Stomach (tissue), 8 donors: ENCODE measurements at regions not wholly inside any gene's neighbourhood (a gene's known extent, or its start where the extent isn't known, plus 50 kb on each side); places are given as distances from the start of the nearest gene placed in this dataset.

ENCODE experiments used
- DNase-seq, 2 donors: peaks; one replicate each; pipeline versions ENCODE4 v3.0.0 to v3.0.0-alpha.2; 2013 to 2019
- H3K27ac ChIP-seq, 5 donors: fragments of 200-600 bp in 4 of 5; sonication (generic) in 4 of 5; one replicate each; pipeline ENCODE4 v1.5.1; 2013 to 2019; ENCODE audit warnings: mild to moderate bottlenecking in 1 of 5, moderate library complexity in 1 of 5
- H3K27me3 ChIP-seq, 3 donors: fragments of 200-600 bp; sonication (generic); one replicate each; pipeline ENCODE4 v1.5.1; 2017 to 2019; ENCODE audit warnings: mixed run types in 1 of 3
- H3K36me3 ChIP-seq, 4 donors: fragments of 200-600 bp; sonication (generic); 1 replicate in 3 of 4; 2 replicates in 1 of 4; pipeline ENCODE4 v1.5.1; 2016 to 2019
- H3K4me1 ChIP-seq, 4 donors: fragments of 200-600 bp; sonication (generic); one replicate each; pipeline ENCODE4 v1.5.1; 2016 to 2019
- H3K4me3 ChIP-seq, 4 donors: fragments of 200-600 bp; sonication (generic) in 3 of 4; one replicate each; pipeline ENCODE4 v1.5.1; 2016 to 2019; ENCODE audit warnings: mild to moderate bottlenecking in 1 of 4
- H3K9me3 ChIP-seq, 4 donors: fragments of 200-600 bp; sonication (generic); one replicate each; pipeline ENCODE4 v1.5.1; 2016 to 2019
- CTCF ChIP-seq, 7 experiments: fragments of 450-650 bp in 4 of 7; fragments of 200-600 bp in 3 of 7; sonication (generic) in 3 of 7; IDR thresholded peaks; one replicate each; pipeline ENCODE4 v1.5.1; 2016 to 2019; ENCODE audit warnings: antibody characterized with exemption in 7 of 7, control low read depth in 2 of 7, mild to moderate bottlenecking in 1 of 7
- EP300 ChIP-seq: sonication (generic); formaldehyde crosslinking; IDR thresholded peaks from one replicate; pipeline ENCODE4 v1.6.1; 2017; ENCODE audit warnings: antibody characterized with exemption
- POLR2A ChIP-seq, 4 donors: fragments of 450-650 bp; IDR thresholded peaks; one replicate each; pipeline ENCODE4 v1.6.1; 2016; ENCODE audit warnings: antibody characterized with exemption in 4 of 4, control low read depth in 2 of 4, mild to moderate bottlenecking in 1 of 4, moderate library complexity in 1 of 4
- POLR2AphosphoS5 ChIP-seq, 3 donors: sonication (generic); formaldehyde crosslinking; IDR thresholded peaks; one replicate each; pipeline ENCODE4 v1.6.1; 2016; ENCODE audit warnings: antibody characterized with exemption in 3 of 3
- WGBS, 5 donors: extraction: QIAGEN DNeasy Blood & Tissue Kit in 3 of 5; methylation state at CpG; one replicate each; pipeline versions ENCODE4 v1.1.5 to v1.1.7; 2013 to 2018; 5-methylcytosine and 5-hydroxymethylcytosine counted together
- intact Hi-C: fragments of 100-400 bp; cut with DNase I; formaldehyde crosslinking; loops from one replicate; pipeline ENCODE4 v1.15.1; 2023; ENCODE audit warnings: low total_unique reads
- donor health status: healthy with polysubstance abuse.
- donor health status: Bipolar disorder and iron deficiency.
- donor health status: healthy.

GRCh38 chr12:47557386-47557785, 148.4 kb downstream of the RPAP3 start:
- DNase-seq: no peak
- no peaks in the 10 kb centered on the region for H3K4me1 ChIP-seq
- no peak for TF ChIP-seq POLR2A (IDR thresholded peaks at IDR 0.05)
- TF ChIP-seq POLR2AphosphoS5 (IDR thresholded peaks at IDR 0.05): no peak
- intact Hi-C loops: no loop called here
- H3K4me3 ChIP-seq: no peak overlapping the region
- H3K27me3 ChIP-seq: no peaks in the 10 kb centered on the region
- H3K9me3 ChIP-seq: peaks cover 6 to 12% (median 11%) of the 10 kb centered on the region in 4 donors
- H3K27ac ChIP-seq: no peak overlapping the region
- no peaks in the 10 kb centered on the region for H3K36me3 ChIP-seq
- 71 to 84% (median 78%) methylated on average over 5 of the region's 5 CpGs for WGBS, 5 donors

- intact Hi-C loops: no loop called here
- 55 to 65% (median 59%) methylated on average over 4 of the region's 4 CpGs for WGBS, 5 donors
- DNase-seq: no peak
- H3K4me3 ChIP-seq: no peak overlapping the region
- no peaks in the 10 kb centered on the region for H3K4me1 ChIP-seq
- no peaks in the 10 kb centered on the region for H3K27me3 ChIP-seq
- H3K9me3 ChIP-seq: peaks cover 6 to 14% (median 11%) of the 10 kb centered on the region in 4 donors
- no peaks in the 10 kb centered on the region for H3K36me3 ChIP-seq
- H3K27ac ChIP-seq: no peak overlapping the region
- TF ChIP-seq POLR2A (IDR thresholded peaks at IDR 0.05) (no peak), EP300 (no peak)
These were observed 149.4 kb downstream of the RPAP3 start for GRCh38 chr12:47556261-47557030.

DNA sequence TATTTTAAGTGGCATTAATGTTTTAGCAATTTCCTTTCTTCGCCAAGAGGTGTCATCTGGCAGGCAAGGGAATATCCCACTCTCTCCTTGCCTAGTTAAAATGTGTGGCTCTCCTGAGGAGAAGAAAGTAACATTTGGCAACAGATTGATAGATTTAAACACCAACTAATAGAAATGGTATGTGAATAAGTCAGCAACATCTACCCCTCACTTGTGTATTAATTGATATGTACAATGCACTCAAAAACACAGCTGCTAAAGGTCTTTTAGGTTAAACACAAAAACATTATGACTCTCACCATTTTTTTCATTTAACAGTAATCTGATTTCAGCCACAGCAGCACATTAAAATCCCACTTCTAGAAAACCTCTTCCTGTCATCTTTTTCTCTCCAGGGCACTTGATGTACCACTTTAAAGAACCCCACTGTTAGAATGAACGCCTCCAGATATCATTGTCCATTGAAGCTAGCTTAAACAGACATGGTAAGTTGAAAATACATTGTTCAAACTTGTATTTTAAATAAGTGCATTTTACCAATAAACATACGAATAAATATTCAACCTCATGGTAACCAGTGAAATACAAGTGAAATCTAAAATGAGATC, 151.7 kb downstream of the RPAP3 start:
- H3K36me3 ChIP-seq: no peaks in the 10 kb centered on the region
- intact Hi-C loops: no loop called here
- H3K4me1 ChIP-seq: no peaks in the 10 kb centered on the region
- TF ChIP-seq CTCF (IDR thresholded peaks at IDR 0.05): no peak
- TF ChIP-seq POLR2A (IDR thresholded peaks at IDR 0.05): no peak
- no peak for TF ChIP-seq EP300
- TF ChIP-seq POLR2AphosphoS5 (IDR thresholded peaks at IDR 0.05): no peak
- DNase-seq: no peak
- no peak overlapping the region for H3K4me3 ChIP-seq
- H3K27me3 ChIP-seq: no peaks in the 10 kb centered on the region
- peaks cover 6 to 14% (median 11%) of the 10 kb centered on the region in 4 donors for H3K9me3 ChIP-seq
- H3K27ac ChIP-seq: no peak overlapping the region
- WGBS, 5 donors: 58 to 77% (median 74%) methylated on average over 3 of the region's 3 CpGs

- H3K4me3 ChIP-seq: no peak overlapping the region
- H3K27me3 ChIP-seq: no peaks in the 10 kb centered on the region
- DNase-seq: no peak
- TF ChIP-seq CTCF (IDR thresholded peaks at IDR 0.05) (no peak), POLR2A (IDR thresholded peaks at IDR 0.05) (no peak), POLR2AphosphoS5 (IDR thresholded peaks at IDR 0.05) (no peak), EP300 (no peak)
- no peak overlapping the region for H3K27ac ChIP-seq
- H3K36me3 ChIP-seq: no peaks in the 10 kb centered on the region
- H3K9me3 ChIP-seq: peaks cover 6 to 14% (median 11%) of the 10 kb centered on the region in 4 donors
- 56 to 73% (median 66%) methylated on average over 3 of the region's 3 CpGs for WGBS, 5 donors
- H3K4me1 ChIP-seq: no peaks in the 10 kb centered on the region
- intact Hi-C loops: no loop called here
These were observed 152.6 kb downstream of the RPAP3 start for GRCh38 chr12:47553266-47553665.

DNA sequence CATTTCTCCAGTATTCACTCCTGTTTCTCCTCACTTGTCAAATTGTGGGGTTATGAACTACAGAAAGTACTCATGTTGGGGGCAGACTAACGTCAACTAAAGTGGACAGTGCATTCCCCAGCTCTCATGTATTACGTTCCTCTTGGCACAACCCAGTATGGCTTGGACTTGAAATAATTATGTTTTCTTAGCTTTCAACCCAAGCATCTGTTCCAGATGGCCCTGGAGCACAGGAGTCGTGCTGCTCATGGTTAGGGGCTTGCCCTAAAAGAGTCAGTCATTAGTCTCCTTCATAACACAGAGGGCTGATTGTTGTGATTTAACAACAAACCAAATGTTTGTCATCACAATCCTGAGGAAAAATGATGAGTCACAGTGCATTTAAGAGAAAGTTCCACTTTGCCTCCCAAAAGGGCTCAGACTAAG, 154.4 kb downstream of the RPAP3 start:
- intact Hi-C loops: no loop called here
- Histone ChIP-seq H3K9me3 (peaks cover 6 to 14% (median 11%) of the 10 kb centered on the region in 4 donors), H3K27me3 (no peaks in the 10 kb centered on the region), H3K36me3 (no peaks in the 10 kb centered on the region), H3K27ac (peak overlapping the region in 1 of 5 donors; percentile 18), H3K4me3 (no peak overlapping the region), H3K4me1 (no peaks in the 10 kb centered on the region)
- DNase-seq: peak in 1 of 2 donors; percentile 83
- TF ChIP-seq CTCF (IDR thresholded peaks at IDR 0.05): no peak
- no peak for TF ChIP-seq EP300
- no peak for TF ChIP-seq POLR2A (IDR thresholded peaks at IDR 0.05)
- no peak for TF ChIP-seq POLR2AphosphoS5 (IDR thresholded peaks at IDR 0.05)
- 48 to 62% (median 59%) methylated on average over 3 of the region's 3 CpGs for WGBS, 5 donors
